ENCODE measurements at regions not wholly inside any gene's neighbourhood (a gene's known extent, or its start where the extent isn't known, plus 50 kb on each side); places are given as distances from the start of the nearest gene placed in this dataset.

GRCh38 chr3:150242220-150242936 lies 165.7 kb upstream of the TSC22D2 start:
- Histone ChIP-seq H3K36me3 (ENCODE audit: control insufficient read depth, insufficient read depth, low read length) (no peaks in the 10 kb centered on the region), H4K20me1 (replicated peaks; ENCODE audit: control insufficient read depth, insufficient read depth, low read length) (no peaks in the 10 kb centered on the region), H3K4me1 (replicated peaks in 1 of 2; ENCODE audit: control insufficient read depth in 2 of 2, insufficient read depth in 2 of 2, low read length in 2 of 2) (no peaks in the 10 kb centered on the region), H3K79me2 (ENCODE audit: control insufficient read depth, insufficient read depth, low read length) (no peaks in the 10 kb centered on the region), H3K9me1 (ENCODE audit: control insufficient read depth, insufficient read depth, low read length) (no peaks in the 10 kb centered on the region), H3K27me3 (ENCODE audit: control insufficient read depth in 2 of 2, insufficient read depth in 2 of 2, low read length in 2 of 2) (peaks cover 3 to 8% of the 10 kb centered on the region in 2 experiments; a peak in 3 of 5 replicates), H3K4me3 (no peak overlapping the region), H2AFZ (ENCODE audit: low read depth, low read length) (no peak overlapping the region), H3K9me3 (replicated peaks; ENCODE audit: control insufficient read depth, insufficient read depth, low read depth, low read length) (no peaks in the 10 kb centered on the region), H3K4me2 (ENCODE audit: insufficient read depth, low read length) (no peak overlapping the region), H3K9ac (ENCODE audit: insufficient read depth in 1 of 2, low read depth in 2 of 2, low read length in 2 of 2) (no peak overlapping the region), H3K27ac (ENCODE audit: extremely low read depth, low read depth, low read length) (no peak overlapping the region)
- no peak for FAIRE-seq
- intact Hi-C loops (cut with micrococcal nuclease) (no loop called here), in situ Hi-C loops (cut with MboI) (no loop called here)
- WGBS (ENCODE audit: insufficient coverage, low coverage, missing lambda C conversion rate) = 20% methylated on average over 3 of the region's 3 CpGs
- no peak for TF ChIP-seq FIP1L1 (IDR thresholded peaks at IDR 0.05; ENCODE audit: low read depth, low read length, poor library complexity, severe bottlenecking)
- TF ChIP-seq, protein P1, sequence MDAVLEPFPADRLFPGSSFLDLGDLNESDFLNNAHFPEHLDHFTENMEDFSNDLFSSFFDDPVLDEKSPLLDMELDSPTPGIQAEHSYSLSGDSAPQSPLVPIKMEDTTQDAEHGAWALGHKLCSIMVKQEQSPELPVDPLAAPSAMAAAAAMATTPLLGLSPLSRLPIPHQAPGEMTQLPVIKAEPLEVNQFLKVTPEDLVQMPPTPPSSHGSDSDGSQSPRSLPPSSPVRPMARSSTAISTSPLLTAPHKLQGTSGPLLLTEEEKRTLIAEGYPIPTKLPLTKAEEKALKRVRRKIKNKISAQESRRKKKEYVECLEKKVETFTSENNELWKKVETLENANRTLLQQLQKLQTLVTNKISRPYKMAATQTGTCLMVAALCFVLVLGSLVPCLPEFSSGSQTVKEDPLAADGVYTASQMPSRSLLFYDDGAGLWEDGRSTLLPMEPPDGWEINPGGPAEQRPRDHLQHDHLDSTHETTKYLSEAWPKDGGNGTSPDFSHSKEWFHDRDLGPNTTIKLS (IDR thresholded peaks at IDR 0.05; ENCODE audit: borderline replicate concordance, low read depth) = no peak
- no peak; the same call in 2 of the 3 replicates for ATAC-seq
- BruUV-seq (replicated peaks) = no TSS peak
- POLR2A ChIA-PET = interaction anchor here (0.7 to 1.1 kb wide), 2 partner anchors 9 to 168 kb away, joined by 3 read pairs; no protein-coding TSS in a partner anchor
- CTCF ChIA-PET (ENCODE audit: low intra/inter-chr PET ratio) = no interaction called here
- DNase-seq (ENCODE audit: extremely low read depth in 1 of 4, low spot score in 3 of 4) = no peak
